Spleen (tissue), 7 donors: ENCODE measurements at regions not wholly inside any gene's neighbourhood (a gene's known extent, or its start where the extent isn't known, plus 50 kb on each side); places are given as distances from the start of the nearest gene placed in this dataset.

Experiments used
- POLR2A ChIP-seq, 3 donors: fragments of 450-650 bp; IDR thresholded peaks; one replicate each; pipeline ENCODE4 v1.5.1; 2017; ENCODE audit warnings: antibody characterized with exemption in 3 of 3, mild to moderate bottlenecking in 1 of 3
- POLR2AphosphoS5 ChIP-seq, 3 donors: sonication (generic); formaldehyde crosslinking; IDR thresholded peaks; one replicate each; pipeline ENCODE4 v1.5.1; 2017; ENCODE audit warnings: antibody characterized with exemption in 3 of 3
- TF ChIP-seq, protein P1 (sequence below), 11 experiments: fragments of 200-600 bp in 7 of 11; fragments of 450-650 bp in 4 of 11; sonication (generic) in 4 of 11; IDR thresholded peaks in 8 of 11; conservative IDR thresholded peaks in 3 of 11; 1 replicate in 7 of 11; 2 replicates in 4 of 11; pipeline versions ENCODE4 v1.4.0 to v1.8.0; 2016 to 2021; ENCODE audit warnings: antibody characterized with exemption in 11 of 11, inconsistent platforms in 4 of 11, mild to moderate bottlenecking in 1 of 11
- donor health status: DM: no; HTN: no; CAD: no; lungs with moderate emphysema.
- donor health status: DM: no; HTN: no; CAD: no.
- donor health status: DM: no; HTN: no; CAD: no.

DNA sequence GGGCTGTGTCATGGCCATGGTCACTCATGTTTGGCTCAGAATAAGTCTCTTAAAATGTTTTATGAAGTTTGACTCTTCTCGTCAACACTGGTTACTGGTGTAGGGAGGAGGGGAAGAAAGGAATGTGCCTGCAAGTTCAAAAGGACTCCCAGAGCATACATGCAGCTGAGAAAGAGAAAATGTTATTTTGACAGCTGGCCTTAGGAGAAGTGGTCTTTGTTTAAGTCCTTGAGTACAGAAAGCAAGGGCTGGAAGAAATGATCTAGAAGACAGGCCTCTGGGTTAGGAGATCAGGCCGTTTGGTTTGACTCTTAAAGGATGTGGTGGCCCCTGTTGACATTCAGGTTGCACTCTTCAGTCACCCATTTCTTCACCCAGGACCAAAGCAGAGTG lies 245.5 kb downstream of the REEP3 start:
- TF ChIP-seq, protein P1, sequence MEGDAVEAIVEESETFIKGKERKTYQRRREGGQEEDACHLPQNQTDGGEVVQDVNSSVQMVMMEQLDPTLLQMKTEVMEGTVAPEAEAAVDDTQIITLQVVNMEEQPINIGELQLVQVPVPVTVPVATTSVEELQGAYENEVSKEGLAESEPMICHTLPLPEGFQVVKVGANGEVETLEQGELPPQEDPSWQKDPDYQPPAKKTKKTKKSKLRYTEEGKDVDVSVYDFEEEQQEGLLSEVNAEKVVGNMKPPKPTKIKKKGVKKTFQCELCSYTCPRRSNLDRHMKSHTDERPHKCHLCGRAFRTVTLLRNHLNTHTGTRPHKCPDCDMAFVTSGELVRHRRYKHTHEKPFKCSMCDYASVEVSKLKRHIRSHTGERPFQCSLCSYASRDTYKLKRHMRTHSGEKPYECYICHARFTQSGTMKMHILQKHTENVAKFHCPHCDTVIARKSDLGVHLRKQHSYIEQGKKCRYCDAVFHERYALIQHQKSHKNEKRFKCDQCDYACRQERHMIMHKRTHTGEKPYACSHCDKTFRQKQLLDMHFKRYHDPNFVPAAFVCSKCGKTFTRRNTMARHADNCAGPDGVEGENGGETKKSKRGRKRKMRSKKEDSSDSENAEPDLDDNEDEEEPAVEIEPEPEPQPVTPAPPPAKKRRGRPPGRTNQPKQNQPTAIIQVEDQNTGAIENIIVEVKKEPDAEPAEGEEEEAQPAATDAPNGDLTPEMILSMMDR (IDR thresholded peaks at IDR 0.05 in 8 of 11, conservative IDR thresholded peaks at IDR 0.05 in 3 of 11) = no peak
- TF ChIP-seq POLR2AphosphoS5 (IDR thresholded peaks at IDR 0.05) (no peak), POLR2A (IDR thresholded peaks at IDR 0.05) (no peak)
